Fibroblast of villous mesenchyme (primary cell): ENCODE measurements at regions not wholly inside any gene's neighbourhood (a gene's known extent, or its start where the extent isn't known, plus 50 kb on each side); places are given as distances from the start of the nearest gene placed in this dataset.
"Not testable (repeated sequence)": the region's sequence is repeated elsewhere in the genome, so short reads cannot be mapped to it uniquely, and the experiment has no call there.

Source experiments
- DNase-seq: peaks from one replicate; pipeline ENCODE4 v3.0.0-alpha.2; 2010; ENCODE audit warnings: low read depth
- H3K4me3 ChIP-seq: 2 replicates; pipeline ENCODE4 v1.5.1; 2011; ENCODE audit warnings: low read depth, mild to moderate bottlenecking, low read length
- TF ChIP-seq, protein P1 (sequence below): IDR thresholded peaks from 2 replicates; pipeline ENCODE4 v1.5.1; 2012; ENCODE audit warnings: low read depth, mild to moderate bottlenecking, low read length; ENCODE audit not compliant: insufficient read depth

DNA sequence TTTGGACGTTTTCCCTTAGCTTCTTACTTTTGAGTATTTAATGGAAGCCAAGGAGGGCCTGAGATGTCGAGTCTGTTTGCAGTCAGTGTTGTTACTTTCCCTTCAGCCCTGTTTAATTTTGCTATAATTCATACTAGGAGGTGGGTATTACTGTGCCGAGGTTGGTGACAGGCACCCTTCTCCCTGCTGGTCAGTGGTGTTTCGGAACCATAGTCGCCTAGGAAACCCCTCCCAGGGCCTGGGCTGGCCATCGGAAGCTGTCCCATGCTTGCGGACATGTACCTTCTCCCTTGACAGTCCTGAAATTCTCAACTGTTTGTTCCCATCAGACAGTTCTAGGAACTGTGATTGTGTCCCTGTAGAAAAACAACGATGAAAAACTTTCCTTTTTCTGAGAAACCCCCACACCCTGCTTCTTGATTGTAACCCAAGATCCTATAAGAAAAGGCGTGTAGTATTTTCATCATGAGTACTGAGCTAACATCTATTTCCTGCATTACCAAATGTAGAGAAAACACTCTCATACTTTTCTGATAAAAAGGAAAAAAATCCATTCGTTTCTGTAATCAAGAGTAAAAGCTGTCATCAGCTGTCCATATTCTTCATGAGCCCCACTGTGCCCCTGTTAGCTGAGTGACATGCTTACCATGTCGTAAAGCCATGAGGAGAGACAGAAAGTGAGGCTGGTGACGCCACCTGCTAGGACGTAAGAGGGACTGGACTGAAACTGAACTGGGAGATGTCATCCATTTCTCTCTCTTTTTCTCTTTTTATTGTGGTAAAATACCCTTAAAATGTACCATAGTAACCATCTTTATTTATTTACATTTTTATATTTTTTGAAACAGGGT, 424.7 kb upstream of the AMELY start:
- TF ChIP-seq, protein P1, sequence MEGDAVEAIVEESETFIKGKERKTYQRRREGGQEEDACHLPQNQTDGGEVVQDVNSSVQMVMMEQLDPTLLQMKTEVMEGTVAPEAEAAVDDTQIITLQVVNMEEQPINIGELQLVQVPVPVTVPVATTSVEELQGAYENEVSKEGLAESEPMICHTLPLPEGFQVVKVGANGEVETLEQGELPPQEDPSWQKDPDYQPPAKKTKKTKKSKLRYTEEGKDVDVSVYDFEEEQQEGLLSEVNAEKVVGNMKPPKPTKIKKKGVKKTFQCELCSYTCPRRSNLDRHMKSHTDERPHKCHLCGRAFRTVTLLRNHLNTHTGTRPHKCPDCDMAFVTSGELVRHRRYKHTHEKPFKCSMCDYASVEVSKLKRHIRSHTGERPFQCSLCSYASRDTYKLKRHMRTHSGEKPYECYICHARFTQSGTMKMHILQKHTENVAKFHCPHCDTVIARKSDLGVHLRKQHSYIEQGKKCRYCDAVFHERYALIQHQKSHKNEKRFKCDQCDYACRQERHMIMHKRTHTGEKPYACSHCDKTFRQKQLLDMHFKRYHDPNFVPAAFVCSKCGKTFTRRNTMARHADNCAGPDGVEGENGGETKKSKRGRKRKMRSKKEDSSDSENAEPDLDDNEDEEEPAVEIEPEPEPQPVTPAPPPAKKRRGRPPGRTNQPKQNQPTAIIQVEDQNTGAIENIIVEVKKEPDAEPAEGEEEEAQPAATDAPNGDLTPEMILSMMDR, result no peak
- no peak for DNase-seq
- no peak overlapping the region for H3K4me3 ChIP-seq

DNA sequence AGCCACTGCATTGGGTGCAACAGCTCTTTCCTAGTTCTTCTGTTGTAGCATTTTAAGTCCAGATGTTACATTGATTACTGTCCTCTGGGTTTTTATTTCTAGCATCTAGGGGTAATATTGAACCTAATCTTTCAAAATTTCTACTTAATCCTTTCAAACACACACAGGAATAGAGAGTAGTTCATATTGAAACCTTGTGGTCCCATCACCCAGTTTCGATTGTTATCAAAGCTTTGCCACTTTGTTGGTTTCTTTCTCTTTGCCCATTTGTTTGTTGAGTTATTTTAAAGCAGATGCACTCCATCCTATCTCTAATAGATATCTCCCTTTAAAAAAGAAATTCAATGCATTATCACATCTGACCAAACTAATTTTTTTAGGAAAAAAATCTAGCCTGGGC, 422.9 kb upstream of the AMELY start:
- no peak for DNase-seq
- TF ChIP-seq, protein P1, result no peak

DNA sequence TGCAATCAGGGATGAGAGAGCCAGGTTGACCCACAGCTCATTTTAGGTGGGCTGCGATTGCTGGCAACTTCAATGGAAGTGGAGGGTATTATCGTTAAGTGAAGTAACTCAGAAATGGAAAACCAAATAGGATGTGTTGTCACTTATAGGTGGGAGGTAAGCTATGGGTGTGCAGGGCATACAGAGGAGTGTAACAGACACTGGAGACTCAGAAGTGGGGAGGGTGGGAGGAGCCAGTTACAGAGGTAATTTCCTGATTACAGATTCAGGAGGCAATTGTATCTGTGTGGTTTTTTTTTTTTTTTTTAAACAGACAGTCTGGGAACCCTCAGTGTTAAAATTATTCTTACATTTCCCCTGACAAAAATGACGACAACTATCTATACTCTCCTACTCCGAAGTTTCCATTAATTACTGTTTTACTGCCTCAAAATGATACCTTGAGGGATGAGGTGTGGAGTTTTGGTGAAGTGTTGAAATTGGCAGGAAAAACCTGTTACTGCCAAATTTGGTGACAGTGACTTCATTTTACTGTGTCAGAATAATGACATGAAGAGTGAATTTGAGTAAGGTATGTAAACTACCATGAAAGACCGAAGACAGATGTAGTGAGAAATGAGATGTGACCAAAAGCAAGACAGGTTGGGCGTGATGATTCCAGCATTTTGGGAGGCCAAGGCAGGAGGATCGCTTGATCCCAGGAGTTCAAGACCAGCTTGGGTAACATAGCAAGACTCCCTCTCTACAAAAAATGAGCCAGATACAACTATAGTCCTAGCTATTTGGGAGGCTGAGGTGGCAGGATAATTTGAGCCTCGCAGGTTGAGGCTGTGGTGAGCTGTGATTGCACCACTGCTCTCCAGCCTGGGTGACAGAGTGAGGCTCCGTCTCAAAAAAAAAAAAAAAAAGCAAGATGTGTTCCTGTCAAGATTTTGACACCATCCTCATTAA, 415.0 kb upstream of the AMELY start:
- TF ChIP-seq, protein P1, result no peak
- no peak for DNase-seq
- no peak overlapping the region for H3K4me3 ChIP-seq

More for the DNA sequence above, 422.9 kb upstream of the AMELY start:
- no peak overlapping the region for H3K4me3 ChIP-seq

DNA sequence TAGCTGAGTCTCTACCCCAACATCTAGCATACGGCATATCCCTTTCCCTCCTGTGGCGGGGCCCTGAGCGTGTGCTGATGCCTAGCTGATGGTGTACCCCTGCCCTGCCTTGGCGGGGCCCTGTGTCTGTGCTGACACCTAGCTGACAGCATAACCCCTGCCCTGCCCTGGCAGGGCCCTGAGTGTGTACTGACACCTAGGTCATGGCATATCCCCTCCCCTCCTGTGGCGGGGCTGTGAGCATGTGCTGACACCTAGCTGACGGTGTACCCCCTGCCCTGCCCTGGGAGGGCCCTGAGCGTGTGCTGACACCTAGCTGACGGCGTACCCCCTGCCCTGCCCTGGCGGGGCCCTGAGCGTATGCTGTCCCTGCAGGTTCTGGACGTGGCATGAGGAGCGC, 414.0 kb upstream of the AMELY start:
- no peak for DNase-seq
- H3K4me3 ChIP-seq, result no peak overlapping the region
- TF ChIP-seq, protein P1, result no peak

DNA sequence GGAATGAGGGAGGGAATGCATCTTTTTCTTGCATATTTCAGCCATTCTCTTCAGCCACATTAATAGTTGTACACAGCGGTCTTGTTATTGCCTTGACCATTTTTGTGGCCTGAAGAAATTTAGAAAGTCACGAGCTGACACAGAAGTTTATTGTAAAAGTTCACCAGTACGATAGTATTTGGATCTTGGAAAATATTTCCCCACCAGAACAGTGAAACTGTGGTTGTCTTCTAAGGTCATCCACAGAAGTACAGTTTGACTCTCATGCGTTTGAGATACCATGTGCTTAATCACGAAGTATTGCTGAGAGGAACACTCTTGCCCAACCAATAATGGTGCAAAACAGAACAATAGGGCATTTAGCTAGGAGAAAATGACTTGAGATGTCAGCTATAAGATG, 409.2 kb upstream of the AMELY start:
- TF ChIP-seq, protein P1, result no peak
- no peak overlapping the region for H3K4me3 ChIP-seq
- DNase-seq, result no peak

DNA sequence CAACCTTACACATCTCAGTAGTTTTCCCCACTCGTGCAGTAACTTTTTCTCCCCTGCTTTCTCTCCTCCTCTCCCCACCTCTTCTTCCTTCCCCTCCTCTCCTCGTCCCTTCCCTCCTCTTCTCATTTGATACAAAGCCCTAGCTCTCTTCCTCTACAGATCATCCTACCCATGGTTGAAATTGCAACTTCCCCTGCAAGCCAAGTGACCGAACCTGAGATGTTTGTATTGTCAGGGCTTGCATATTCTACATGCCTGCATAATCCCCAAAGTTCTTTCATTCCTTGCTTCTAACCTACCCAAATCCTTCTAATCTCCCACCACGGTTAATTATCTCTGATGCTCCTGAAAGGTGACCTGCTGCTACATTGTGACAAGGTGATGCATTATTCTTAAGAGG, 408.6 kb upstream of the AMELY start:
- H3K4me3 ChIP-seq, result not testable (repeated sequence)

DNA sequence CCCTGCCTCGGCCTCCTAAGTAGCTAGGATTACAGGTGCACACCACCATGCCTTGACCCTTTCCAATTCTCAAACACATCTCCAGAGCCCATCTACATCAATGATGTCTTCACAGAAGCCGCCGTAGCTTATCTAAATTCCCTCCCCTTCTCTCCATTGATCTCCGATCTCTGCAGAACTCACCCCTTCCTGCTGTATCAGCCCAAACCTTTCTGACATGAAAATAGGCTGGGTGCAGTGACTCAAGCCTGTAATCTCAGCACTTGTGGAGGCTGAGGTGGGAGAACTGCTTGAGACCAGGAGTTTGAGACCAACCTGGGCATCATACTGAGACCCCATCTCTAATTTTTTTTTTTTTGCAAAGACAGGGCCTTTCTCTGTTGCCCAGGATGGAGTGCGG, 406.6 kb upstream of the AMELY start:
- no peak overlapping the region for H3K4me3 ChIP-seq
- DNase-seq, result no peak
- TF ChIP-seq, protein P1, result no peak

More for the DNA sequence above, 408.6 kb upstream of the AMELY start:
- not testable (repeated sequence) for DNase-seq
